Breast epithelium (tissue), 3 donors: ENCODE measurements at regions not wholly inside any gene's neighbourhood (a gene's known extent, or its start where the extent isn't known, plus 50 kb on each side); places are given as distances from the start of the nearest gene placed in this dataset.

Source experiments
- CTCF ChIP-seq, 3 donors: fragments of 450-650 bp; IDR thresholded peaks; one replicate each; pipeline ENCODE4 v1.5.1; 2016 to 2017; ENCODE audit warnings: antibody characterized with exemption in 3 of 3, mild to moderate bottlenecking in 3 of 3, moderate library complexity in 3 of 3
- POLR2A ChIP-seq: fragments of 450-650 bp; IDR thresholded peaks from one replicate; pipeline ENCODE4 v1.6.1; 2016; ENCODE audit warnings: antibody characterized with exemption, mild to moderate bottlenecking, moderate library complexity

- TF ChIP-seq CTCF (IDR thresholded peaks at IDR 0.05) (no peak), POLR2A (no peak)
Observed at GRCh38 chr1:118323246-118323645, 138.2 kb upstream of the SPAG17 start.
